Cardiac muscle cell (in vitro differentiated cells and primary cell): ENCODE measurements at regions not wholly inside any gene's neighbourhood (a gene's known extent, or its start where the extent isn't known, plus 50 kb on each side); places are given as distances from the start of the nearest gene placed in this dataset.

Experiments used
- DNase-seq, 2 donors: peaks; one replicate each; pipeline versions ENCODE4 v3.0.0 to v3.0.0-alpha.2; 2010 to 2017; ENCODE audit warnings: low read depth in 1 of 2, low spot score in 1 of 2
- H3K27ac ChIP-seq: fragments of 200-600 bp; sonication (generic); 2 replicates; pipeline ENCODE4 v1.5.1; 2016
- H3K27me3 ChIP-seq: fragments of 200-600 bp; sonication (generic); 2 replicates; pipeline ENCODE4 v1.6.0; 2016; ENCODE audit warnings: control low read depth
- H3K36me3 ChIP-seq: fragments of 200-600 bp; sonication (generic); 2 replicates; pipeline ENCODE4 v1.5.1; 2016; ENCODE audit warnings: control low read depth
- H3K4me1 ChIP-seq: fragments of 200-600 bp; sonication (generic); 2 replicates; pipeline ENCODE4 v1.8.1; 2017; ENCODE audit warnings: low read depth, mild to moderate bottlenecking, mixed run types
- H3K4me3 ChIP-seq: fragments of 200-600 bp; sonication (generic); 2 replicates; pipeline ENCODE4 v1.5.1; 2016; ENCODE audit warnings: mild to moderate bottlenecking
- H3K9me3 ChIP-seq: fragments of 200-600 bp; sonication (generic); 2 replicates; pipeline ENCODE4 v1.5.1; 2017; ENCODE audit warnings: low read depth, mild to moderate bottlenecking, control low read depth
- TF ChIP-seq, protein P1 (sequence below): IDR thresholded peaks from 2 replicates; pipeline ENCODE4 v1.5.1; 2012; ENCODE audit warnings: low read depth, mild to moderate bottlenecking, low read length

GRCh38 chr14:43249591-43249990 is 1257.5 kb downstream of the FSCB start:
- Histone ChIP-seq H3K27ac (no peak overlapping the region), H3K36me3 (no peaks in the 10 kb centered on the region), H3K4me1 (no peaks in the 10 kb centered on the region), H3K9me3 (no peaks in the 10 kb centered on the region), H3K27me3 (no peaks in the 10 kb centered on the region), H3K4me3 (no peak overlapping the region)
- no peak for DNase-seq
- TF ChIP-seq, protein P1, sequence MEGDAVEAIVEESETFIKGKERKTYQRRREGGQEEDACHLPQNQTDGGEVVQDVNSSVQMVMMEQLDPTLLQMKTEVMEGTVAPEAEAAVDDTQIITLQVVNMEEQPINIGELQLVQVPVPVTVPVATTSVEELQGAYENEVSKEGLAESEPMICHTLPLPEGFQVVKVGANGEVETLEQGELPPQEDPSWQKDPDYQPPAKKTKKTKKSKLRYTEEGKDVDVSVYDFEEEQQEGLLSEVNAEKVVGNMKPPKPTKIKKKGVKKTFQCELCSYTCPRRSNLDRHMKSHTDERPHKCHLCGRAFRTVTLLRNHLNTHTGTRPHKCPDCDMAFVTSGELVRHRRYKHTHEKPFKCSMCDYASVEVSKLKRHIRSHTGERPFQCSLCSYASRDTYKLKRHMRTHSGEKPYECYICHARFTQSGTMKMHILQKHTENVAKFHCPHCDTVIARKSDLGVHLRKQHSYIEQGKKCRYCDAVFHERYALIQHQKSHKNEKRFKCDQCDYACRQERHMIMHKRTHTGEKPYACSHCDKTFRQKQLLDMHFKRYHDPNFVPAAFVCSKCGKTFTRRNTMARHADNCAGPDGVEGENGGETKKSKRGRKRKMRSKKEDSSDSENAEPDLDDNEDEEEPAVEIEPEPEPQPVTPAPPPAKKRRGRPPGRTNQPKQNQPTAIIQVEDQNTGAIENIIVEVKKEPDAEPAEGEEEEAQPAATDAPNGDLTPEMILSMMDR = no peak

DNA sequence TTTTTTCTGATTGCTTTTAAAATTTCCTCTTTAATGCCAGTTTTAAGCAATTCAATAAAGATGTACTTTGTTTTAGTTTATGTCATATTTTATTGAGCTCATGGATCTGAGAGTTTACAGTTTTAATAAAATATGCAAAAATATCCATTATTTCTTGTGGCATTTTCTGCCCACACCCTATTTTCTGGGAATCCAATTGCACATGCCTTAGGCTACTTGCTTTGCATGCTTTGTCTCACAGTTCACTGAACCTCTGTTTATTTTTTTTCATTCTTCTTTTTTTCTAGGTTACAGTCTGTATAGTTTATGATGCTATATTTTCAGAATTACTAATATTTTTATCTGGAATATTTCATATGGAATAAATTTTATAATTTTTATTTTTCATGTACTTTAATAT is 1258.0 kb downstream of the FSCB start:
- Histone ChIP-seq H3K4me1 (no peaks in the 10 kb centered on the region), H3K27ac (no peak overlapping the region), H3K4me3 (no peak overlapping the region), H3K36me3 (no peaks in the 10 kb centered on the region), H3K27me3 (no peaks in the 10 kb centered on the region), H3K9me3 (no peaks in the 10 kb centered on the region)
- DNase-seq = no peak
- TF ChIP-seq, protein P1 = no peak

- no peak overlapping the region for H3K4me3 ChIP-seq
- no peaks in the 10 kb centered on the region for H3K36me3 ChIP-seq
- no peaks in the 10 kb centered on the region for H3K9me3 ChIP-seq
- no peaks in the 10 kb centered on the region for H3K27me3 ChIP-seq
- TF ChIP-seq, protein P1 = no peak
- H3K27ac ChIP-seq = no peak overlapping the region
- no peaks in the 10 kb centered on the region for H3K4me1 ChIP-seq
- DNase-seq = no peak
Measured at GRCh38 chr14:43247877-43248276, 1259.2 kb downstream of the FSCB start.

GRCh38 chr14:43244142-43244625 is 1262.9 kb downstream of the FSCB start:
- no peaks in the 10 kb centered on the region for H3K27me3 ChIP-seq
- H3K9me3 ChIP-seq = no peaks in the 10 kb centered on the region
- no peak overlapping the region for H3K4me3 ChIP-seq
- H3K4me1 ChIP-seq = no peaks in the 10 kb centered on the region
- no peak overlapping the region for H3K27ac ChIP-seq
- DNase-seq = no peak
- TF ChIP-seq, protein P1 = no peak
- no peaks in the 10 kb centered on the region for H3K36me3 ChIP-seq

- Histone ChIP-seq H3K9me3 (no peaks in the 10 kb centered on the region), H3K36me3 (no peaks in the 10 kb centered on the region), H3K27me3 (no peaks in the 10 kb centered on the region), H3K27ac (no peak overlapping the region), H3K4me1 (no peaks in the 10 kb centered on the region), H3K4me3 (no peak overlapping the region)
- TF ChIP-seq, protein P1 = no peak
- no peak for DNase-seq
Measured at GRCh38 chr14:43243168-43243567, 1263.9 kb downstream of the FSCB start.

DNA sequence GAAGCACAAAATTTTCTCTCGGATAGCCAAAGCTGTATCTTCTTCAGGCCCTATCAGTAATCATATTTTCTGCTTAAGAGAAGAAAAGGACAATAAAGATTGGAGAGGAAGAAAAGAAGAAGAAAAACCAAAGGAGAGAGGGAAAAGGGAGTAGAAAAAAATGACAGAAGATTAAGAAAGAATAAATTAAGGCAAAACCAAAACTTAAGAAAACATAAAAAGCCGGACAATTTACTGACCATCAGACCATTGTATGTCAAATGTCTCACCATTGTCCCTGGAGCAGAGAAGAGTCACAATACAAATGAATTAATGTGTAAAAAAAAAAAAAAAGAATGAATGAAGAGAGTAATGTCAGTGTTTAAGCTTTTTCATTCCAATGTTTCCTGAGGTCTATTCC is 1274.8 kb downstream of the FSCB start:
- Histone ChIP-seq H3K9me3 (no peaks in the 10 kb centered on the region), H3K36me3 (no peaks in the 10 kb centered on the region), H3K4me3 (no peak overlapping the region), H3K4me1 (no peaks in the 10 kb centered on the region), H3K27me3 (no peaks in the 10 kb centered on the region), H3K27ac (no peak overlapping the region)
- TF ChIP-seq, protein P1 = no peak
- DNase-seq = no peak
